Endothelial cell of umbilical vein (primary cell): ENCODE measurements at regions not wholly inside any gene's neighbourhood (a gene's known extent, or its start where the extent isn't known, plus 50 kb on each side); places are given as distances from the start of the nearest gene placed in this dataset.

ENCODE experiments used
- BruUV-seq: library from RNA; stranded (reverse); fragments of 400-500 nt; replicated peaks from 2 replicates; lab custom pipeline; 2021; lab: Mats Ljungman, UMichigan
- CTCF ChIA-PET: fragments of 300-600, 350-600 bp; sonication (Branson Sonifier 250); formaldehyde crosslinking; loops from one replicate; lab custom pipeline; 2021; ENCODE audit warnings: antibody characterized with exemption, inconsistent platforms; lab: Charles Lee
- POLR2A ChIA-PET: fragments of 300-600, 350-600 bp; sonication (Branson Sonifier 250); formaldehyde crosslinking; loops from one replicate; lab custom pipeline; 2021; ENCODE audit warnings: antibody characterized with exemption, inconsistent platforms; lab: Charles Lee
- DNase-seq: peaks from one replicate; pipeline ENCODE4 v3.0.0-alpha.2; 2011; ENCODE audit warnings: low read depth, low spot score
- FAIRE-seq: peaks from 2 replicates; lab custom pipeline; 2011; peaks lifted over from hg19 to GRCh38; lab: Jason Lieb, UNC
- H2AFZ ChIP-seq: 2 replicates; pipeline ENCODE4 v1.6.0; 2012; ENCODE audit warnings: low read depth, low read length, control low read depth, inconsistent platforms
- H3K27ac ChIP-seq: 2 replicates; pipeline ENCODE4 v1.5.1; 2011; ENCODE audit warnings: low read depth, mild to moderate bottlenecking, control low read depth, low read length, moderate library complexity; ENCODE audit not compliant: insufficient read depth
- H3K27me3 ChIP-seq, 2 experiments: 2 replicates each; pipeline versions ENCODE4 v1.6.0 to v1.6.1; 2011; ENCODE audit warnings: low read length in 2 of 2, mixed read lengths in 1 of 2; ENCODE audit not compliant: control insufficient read depth in 2 of 2, insufficient read depth in 2 of 2
- H3K36me3 ChIP-seq, 2 experiments: 2 replicates in 1 of 2; 3 replicates in 1 of 2; pipeline ENCODE4 v1.5.1; 2011; ENCODE audit warnings: low read length in 2 of 2, mild to moderate bottlenecking in 1 of 2, moderate library complexity in 1 of 2; ENCODE audit not compliant: control insufficient read depth in 2 of 2, insufficient read depth in 2 of 2; ENCODE audit errors: extremely low read depth in 1 of 2
- H3K4me1 ChIP-seq: 3 replicates; pipeline ENCODE4 v1.5.1; 2011; ENCODE audit warnings: mild to moderate bottlenecking, low read length; ENCODE audit not compliant: control insufficient read depth, insufficient read depth; ENCODE audit errors: extremely low read depth
- H3K4me2 ChIP-seq: 2 replicates; pipeline ENCODE4 v1.6.1; 2011; ENCODE audit warnings: low read length, control low read depth, mixed read lengths; ENCODE audit not compliant: insufficient read depth
- H3K4me3 ChIP-seq, 3 experiments: fragments of 200-600 bp in 1 of 3; sonication (generic), shearing (Covaris generic) in 1 of 3; replicated peaks in 1 of 3; 2 replicates each; pipeline ENCODE4 v1.5.1; 2011 to 2016; ENCODE audit warnings: control low read depth in 3 of 3, low read length in 3 of 3, mild to moderate bottlenecking in 2 of 3, inconsistent platforms in 1 of 3, low read depth in 1 of 3, moderate library complexity in 1 of 3; ENCODE audit not compliant: insufficient read depth in 1 of 3
- H3K79me2 ChIP-seq: 2 replicates; pipeline ENCODE4 v1.6.0; 2012; ENCODE audit warnings: low read length, inconsistent platforms; ENCODE audit not compliant: control insufficient read depth, insufficient read depth
- H3K9ac ChIP-seq: replicated peaks from 2 replicates; pipeline ENCODE3; 2011; ENCODE audit warnings: low read length, control low read depth; ENCODE audit not compliant: insufficient read depth; ENCODE audit errors: extremely low read depth
- H3K9me1 ChIP-seq: replicated peaks from 3 replicates; pipeline ENCODE4 v1.6.0; 2011; ENCODE audit warnings: mild to moderate bottlenecking, low read length; ENCODE audit not compliant: control insufficient read depth, insufficient read depth; ENCODE audit errors: extremely low read depth
- H3K9me3 ChIP-seq: replicated peaks from 2 replicates; pipeline ENCODE4 v1.5.1; 2012; ENCODE audit warnings: low read length, inconsistent platforms; ENCODE audit not compliant: control insufficient read depth, insufficient read depth
- H4K20me1 ChIP-seq: replicated peaks from 2 replicates; pipeline ENCODE3; 2011; ENCODE audit warnings: mild to moderate bottlenecking, low read length; ENCODE audit not compliant: control insufficient read depth, insufficient read depth; ENCODE audit errors: extremely low read depth
- CTCF ChIP-seq, 2 donors: IDR thresholded peaks; 1 replicate in 1 of 2; 2 replicates in 1 of 2; pipeline ENCODE4 v1.5.1; 2011; ENCODE audit warnings: low read length in 2 of 2, mild to moderate bottlenecking in 2 of 2, moderate library complexity in 2 of 2, control low read depth in 1 of 2, inconsistent platforms in 1 of 2, low read depth in 1 of 2; ENCODE audit not compliant: insufficient read depth in 1 of 2; ENCODE audit errors: extremely low read depth in 1 of 2
- EZH2 ChIP-seq: IDR thresholded peaks from 2 replicates; pipeline ENCODE4 v1.6.1; 2012; ENCODE audit warnings: borderline replicate concordance, low read depth, mild to moderate bottlenecking, moderate library complexity, low read length, inconsistent platforms; ENCODE audit not compliant: severe bottlenecking
- FOS ChIP-seq: IDR thresholded peaks from 2 replicates; pipeline ENCODE4 v1.6.1; 2011; ENCODE audit warnings: mild to moderate bottlenecking, low read length, moderate library complexity, borderline replicate concordance; ENCODE audit not compliant: insufficient read depth
- GATA2 ChIP-seq: IDR thresholded peaks from 2 replicates; pipeline ENCODE4 v1.7.0; 2011; ENCODE audit warnings: low read depth, mild to moderate bottlenecking, moderate library complexity, mixed read lengths, low read length; ENCODE audit not compliant: insufficient read length, insufficient read depth
- JUN ChIP-seq: IDR thresholded peaks from 2 replicates; pipeline ENCODE4 v1.6.1; 2011; ENCODE audit warnings: borderline replicate concordance, low read depth; ENCODE audit not compliant: insufficient read length, insufficient read depth
- MAX ChIP-seq: IDR thresholded peaks from 2 replicates; pipeline ENCODE4 v1.6.1; 2011; ENCODE audit not compliant: insufficient read depth, insufficient read length
- MYC ChIP-seq: IDR thresholded peaks from one replicate; pipeline ENCODE4 v1.6.1; 2011; ENCODE audit warnings: mild to moderate bottlenecking, low read depth, low read length
- POLR2A ChIP-seq: IDR thresholded peaks from 2 replicates; pipeline ENCODE4 v1.6.1; 2012; ENCODE audit warnings: low read depth, mild to moderate bottlenecking, control low read depth, low read length
- POLR2AphosphoS5 ChIP-seq: IDR thresholded peaks from 2 replicates; pipeline ENCODE4 v1.6.1; 2012; ENCODE audit warnings: low read depth, mild to moderate bottlenecking, control low read depth, low read length, moderate library complexity; ENCODE audit not compliant: insufficient read depth
- dilution Hi-C: fragments of 300-500 bp; cut with MboI; formaldehyde crosslinking; loops from one replicate; pipeline ENCODE4 v1.15.0; 2019; ENCODE audit warnings: low sequenced_read_pairs; ENCODE audit not compliant: extremely low pct_ligation_motif_present
- intact Hi-C: fragments of 100-400 bp; cut with micrococcal nuclease; formaldehyde crosslinking; loops from one replicate; pipeline ENCODE4 v1.10.0; 2022

DNA sequence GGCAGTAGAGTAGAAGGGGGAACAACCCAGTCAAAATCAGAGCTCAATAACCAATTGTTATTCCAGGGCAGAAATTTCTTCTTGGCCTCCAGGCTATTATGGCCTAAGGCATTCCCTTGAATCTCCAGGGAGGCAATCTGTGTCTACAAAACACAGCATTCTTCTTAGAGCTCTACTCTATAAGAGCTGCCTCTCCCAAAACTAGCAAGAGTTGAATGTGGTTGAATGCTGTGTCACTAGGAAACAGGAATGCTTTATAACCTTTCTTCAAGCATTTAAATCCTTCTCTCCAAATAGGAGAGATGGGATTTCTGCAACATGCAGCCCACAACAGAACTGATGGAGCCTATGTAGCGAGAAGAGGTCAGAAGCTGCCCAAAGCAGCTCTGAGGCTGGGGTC lies 97.1 kb upstream of the APC start:
- H3K4me3 ChIP-seq = no peak overlapping the region
- H3K79me2 ChIP-seq = no peaks in the 10 kb centered on the region
- H4K20me1 ChIP-seq = no peaks in the 10 kb centered on the region
- BruUV-seq = no TSS peak
- ChIA-PET CTCF (interaction anchor here (1.4 to 1.8 kb wide), 2 partner anchors 39 to 52 kb away, joined by 4 read pairs; no protein-coding TSS in a partner anchor), POLR2A (no interaction called here)
- no peaks in the 10 kb centered on the region for H3K9me1 ChIP-seq
- dilution Hi-C loops (no loop called here), intact Hi-C loops (no loop called here)
- H3K4me1 ChIP-seq = no peaks in the 10 kb centered on the region
- H3K9ac ChIP-seq = no peak overlapping the region
- DNase-seq (no peak), FAIRE-seq (no peak)
- no peak overlapping the region for H2AFZ ChIP-seq
- H3K4me2 ChIP-seq = no peak overlapping the region
- H3K27ac ChIP-seq = no peak overlapping the region
- no peaks in the 10 kb centered on the region for H3K36me3 ChIP-seq
- H3K9me3 ChIP-seq = no peaks in the 10 kb centered on the region
- peaks cover 4 to 6% of the 10 kb centered on the region in 2 experiments for H3K27me3 ChIP-seq
- TF ChIP-seq POLR2AphosphoS5 (no peak), MYC (no peak), MAX (no peak), FOS (no peak), GATA2 (no peak), JUN (no peak), EZH2 (no peak), POLR2A (no peak), CTCF (IDR thresholded peaks at IDR 0.05; ENCODE audit: extremely low read depth in 1 of 2, insufficient read depth in 1 of 2, low read depth in 1 of 2, low read length in 2 of 2) (no peak)
